ENCODE measurements at regions not wholly inside any gene's neighbourhood (a gene's known extent, or its start where the extent isn't known, plus 50 kb on each side); places are given as distances from the start of the nearest gene placed in this dataset.
"Not testable (repeated sequence)": the region's sequence is repeated elsewhere in the genome, so short reads cannot be mapped to it uniquely, and the experiment has no call there.

- TF ChIP-seq CTCF, POLR2AphosphoS5 (IDR thresholded peaks at IDR 0.05): not testable (repeated sequence)
These were observed 331.7 kb upstream of the TMC3 start for GRCh38 chr15:81705727-81706126.

Measured in gastroesophageal sphincter (tissue), 3 donors.